ENCODE measurements at regions not wholly inside any gene's neighbourhood (a gene's known extent, or its start where the extent isn't known, plus 50 kb on each side); places are given as distances from the start of the nearest gene placed in this dataset.

DNA sequence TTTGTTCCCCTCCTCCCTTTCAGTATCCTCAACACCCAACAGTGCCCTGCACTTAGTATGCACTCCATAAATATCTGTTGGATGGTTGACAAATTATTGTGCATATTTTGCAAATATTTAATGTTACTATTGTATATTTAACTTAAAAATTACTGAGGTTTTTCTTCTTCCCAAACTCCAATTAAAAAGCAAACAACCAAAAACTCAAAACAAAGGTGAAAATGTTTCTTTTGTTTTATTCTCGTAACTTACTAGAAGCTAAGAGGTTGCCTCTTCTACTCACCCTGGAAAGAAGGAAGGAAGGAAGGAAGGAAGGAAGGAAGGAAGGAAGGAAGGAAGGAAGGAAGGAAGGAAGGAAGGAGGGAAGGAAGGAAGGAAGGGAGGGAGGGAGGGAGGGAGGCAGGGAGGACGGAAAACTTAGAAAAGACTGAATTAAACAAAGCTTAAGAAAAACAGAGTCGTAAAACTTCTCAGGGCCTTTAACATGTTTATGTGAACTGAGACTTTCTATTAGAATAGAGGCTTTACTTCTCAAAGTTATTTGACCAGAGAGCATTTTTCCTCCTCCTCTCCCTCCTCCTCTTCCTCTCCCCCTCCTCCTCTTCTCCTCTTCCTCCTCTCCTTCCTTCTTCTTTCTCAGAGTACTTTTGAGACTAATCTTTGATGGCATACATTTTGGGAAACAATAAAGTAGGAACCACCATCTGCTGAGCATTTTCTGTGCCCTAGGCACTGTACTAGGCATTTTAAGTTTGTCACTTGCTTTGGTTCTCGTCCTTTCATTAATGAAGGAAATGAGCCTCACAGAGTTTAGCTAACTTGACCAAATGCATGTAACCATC lies 396.6 kb upstream of the WWC1 start:
- TF ChIP-seq, protein P1, sequence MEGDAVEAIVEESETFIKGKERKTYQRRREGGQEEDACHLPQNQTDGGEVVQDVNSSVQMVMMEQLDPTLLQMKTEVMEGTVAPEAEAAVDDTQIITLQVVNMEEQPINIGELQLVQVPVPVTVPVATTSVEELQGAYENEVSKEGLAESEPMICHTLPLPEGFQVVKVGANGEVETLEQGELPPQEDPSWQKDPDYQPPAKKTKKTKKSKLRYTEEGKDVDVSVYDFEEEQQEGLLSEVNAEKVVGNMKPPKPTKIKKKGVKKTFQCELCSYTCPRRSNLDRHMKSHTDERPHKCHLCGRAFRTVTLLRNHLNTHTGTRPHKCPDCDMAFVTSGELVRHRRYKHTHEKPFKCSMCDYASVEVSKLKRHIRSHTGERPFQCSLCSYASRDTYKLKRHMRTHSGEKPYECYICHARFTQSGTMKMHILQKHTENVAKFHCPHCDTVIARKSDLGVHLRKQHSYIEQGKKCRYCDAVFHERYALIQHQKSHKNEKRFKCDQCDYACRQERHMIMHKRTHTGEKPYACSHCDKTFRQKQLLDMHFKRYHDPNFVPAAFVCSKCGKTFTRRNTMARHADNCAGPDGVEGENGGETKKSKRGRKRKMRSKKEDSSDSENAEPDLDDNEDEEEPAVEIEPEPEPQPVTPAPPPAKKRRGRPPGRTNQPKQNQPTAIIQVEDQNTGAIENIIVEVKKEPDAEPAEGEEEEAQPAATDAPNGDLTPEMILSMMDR (IDR thresholded peaks at IDR 0.05 in 8 of 11, conservative IDR thresholded peaks at IDR 0.05 in 3 of 11): no peak
- no peak for TF ChIP-seq POLR2A (IDR thresholded peaks at IDR 0.05)
